ENCODE measurements at regions not wholly inside any gene's neighbourhood (a gene's known extent, or its start where the extent isn't known, plus 50 kb on each side); places are given as distances from the start of the nearest gene placed in this dataset.

GRCh38 chrX:118225711-118226428, 109.3 kb upstream of the KLHL13 start:
- H3K36me3 ChIP-seq = no peaks in the 10 kb centered on the region
- H3K27me3 ChIP-seq = no peaks in the 10 kb centered on the region
- H3K27ac ChIP-seq = no peak overlapping the region
- no peaks in the 10 kb centered on the region for H3K4me1 ChIP-seq (ENCODE audit: low read depth)
- peaks cover 3% of the 10 kb centered on the region for H3K9me3 ChIP-seq (ENCODE audit: low read depth)
- no peak overlapping the region for H3K4me3 ChIP-seq
- DNase-seq (ENCODE audit: low read depth in 1 of 2, low spot score in 1 of 2) = peak; percentile 16 to 39
- peak; percentile 32 for TF ChIP-seq CTCF (IDR thresholded peaks at IDR 0.05; ENCODE audit: low read depth, low read length)

DNA sequence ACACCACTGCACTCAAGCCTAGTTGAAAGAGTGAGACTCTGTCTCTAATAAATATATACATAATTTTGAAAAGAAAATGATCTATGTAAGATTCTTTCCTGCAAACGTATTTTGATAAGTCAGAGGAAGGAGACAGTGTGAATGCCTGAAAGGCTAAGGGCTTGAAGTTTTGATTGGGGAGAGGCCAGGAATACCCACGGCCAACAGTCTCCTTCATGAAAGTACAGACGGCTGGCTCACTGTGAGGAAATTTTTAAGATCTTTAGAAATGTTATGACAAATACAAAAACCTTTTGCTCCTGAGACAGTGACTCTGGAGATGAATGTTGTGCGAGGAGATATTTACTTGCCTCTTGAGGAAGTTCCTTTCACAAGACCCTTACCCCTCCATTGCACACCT, 111.4 kb upstream of the KLHL13 start:
- no peaks in the 10 kb centered on the region for H3K36me3 ChIP-seq
- no peaks in the 10 kb centered on the region for H3K4me1 ChIP-seq (ENCODE audit: low read depth)
- no peak for DNase-seq (ENCODE audit: low read depth in 1 of 2, low spot score in 1 of 2)
- no peak overlapping the region for H3K4me3 ChIP-seq
- H3K9me3 ChIP-seq (ENCODE audit: low read depth) = peaks cover 3% of the 10 kb centered on the region
- H3K27ac ChIP-seq = no peak overlapping the region
- no peaks in the 10 kb centered on the region for H3K27me3 ChIP-seq
- no peak for TF ChIP-seq CTCF (IDR thresholded peaks at IDR 0.05; ENCODE audit: low read depth, low read length)

DNA sequence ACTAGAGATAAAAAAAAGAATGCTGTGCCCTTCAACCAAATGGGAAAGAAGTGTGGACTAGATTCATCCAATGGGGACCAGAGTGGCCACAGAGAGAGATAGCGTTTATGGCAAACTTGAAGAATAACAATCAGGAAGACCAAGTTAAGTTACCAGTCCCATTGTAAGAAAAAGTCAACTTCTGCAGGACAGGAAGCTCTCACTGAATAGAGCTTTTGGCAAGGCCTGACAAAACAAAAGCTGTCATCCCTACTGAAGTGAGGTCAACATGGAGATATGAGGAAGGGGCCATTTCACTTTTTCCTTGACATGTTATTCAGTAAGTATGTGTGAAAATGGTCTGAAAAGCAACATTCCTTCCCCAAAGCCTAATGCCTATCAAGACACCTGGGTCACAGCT, 111.8 kb upstream of the KLHL13 start:
- H3K27ac ChIP-seq = no peak overlapping the region
- no peaks in the 10 kb centered on the region for H3K27me3 ChIP-seq
- H3K36me3 ChIP-seq = no peaks in the 10 kb centered on the region
- H3K4me1 ChIP-seq (ENCODE audit: low read depth) = no peaks in the 10 kb centered on the region
- H3K9me3 ChIP-seq (ENCODE audit: low read depth) = peaks cover 3% of the 10 kb centered on the region
- DNase-seq (ENCODE audit: low read depth in 1 of 2, low spot score in 1 of 2) = no peak
- no peak for TF ChIP-seq CTCF (IDR thresholded peaks at IDR 0.05; ENCODE audit: low read depth, low read length)
- no peak overlapping the region for H3K4me3 ChIP-seq

DNA sequence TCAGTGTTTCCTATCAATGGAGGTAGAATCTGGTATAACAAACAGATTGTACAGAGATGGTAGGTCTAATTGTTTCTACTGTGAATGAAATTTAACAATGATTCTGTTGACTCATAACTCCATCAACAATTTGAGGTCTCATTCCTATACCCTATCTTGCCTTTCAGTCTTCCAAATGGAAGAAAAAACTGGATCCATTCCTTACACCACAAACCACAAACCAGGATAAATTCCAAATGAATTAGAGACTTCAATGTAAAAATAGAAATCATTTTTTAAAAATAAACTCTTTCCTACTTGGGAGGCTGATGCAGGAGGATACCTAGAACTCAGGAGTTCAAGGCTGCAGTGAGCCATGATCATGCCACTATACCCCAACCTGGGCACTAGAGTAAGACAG, 114.4 kb upstream of the WDR44 start:
- Histone ChIP-seq H3K4me1 (ENCODE audit: low read depth) (no peaks in the 10 kb centered on the region), H3K4me3 (no peak overlapping the region), H3K27ac (no peak overlapping the region), H3K9me3 (ENCODE audit: low read depth) (no peaks in the 10 kb centered on the region), H3K27me3 (no peaks in the 10 kb centered on the region), H3K36me3 (no peaks in the 10 kb centered on the region)
- DNase-seq (ENCODE audit: low read depth in 1 of 2, low spot score in 1 of 2) = peak in 1 of 2 donors; percentile 40
- TF ChIP-seq CTCF (IDR thresholded peaks at IDR 0.05; ENCODE audit: low read depth, low read length) = no peak

DNA sequence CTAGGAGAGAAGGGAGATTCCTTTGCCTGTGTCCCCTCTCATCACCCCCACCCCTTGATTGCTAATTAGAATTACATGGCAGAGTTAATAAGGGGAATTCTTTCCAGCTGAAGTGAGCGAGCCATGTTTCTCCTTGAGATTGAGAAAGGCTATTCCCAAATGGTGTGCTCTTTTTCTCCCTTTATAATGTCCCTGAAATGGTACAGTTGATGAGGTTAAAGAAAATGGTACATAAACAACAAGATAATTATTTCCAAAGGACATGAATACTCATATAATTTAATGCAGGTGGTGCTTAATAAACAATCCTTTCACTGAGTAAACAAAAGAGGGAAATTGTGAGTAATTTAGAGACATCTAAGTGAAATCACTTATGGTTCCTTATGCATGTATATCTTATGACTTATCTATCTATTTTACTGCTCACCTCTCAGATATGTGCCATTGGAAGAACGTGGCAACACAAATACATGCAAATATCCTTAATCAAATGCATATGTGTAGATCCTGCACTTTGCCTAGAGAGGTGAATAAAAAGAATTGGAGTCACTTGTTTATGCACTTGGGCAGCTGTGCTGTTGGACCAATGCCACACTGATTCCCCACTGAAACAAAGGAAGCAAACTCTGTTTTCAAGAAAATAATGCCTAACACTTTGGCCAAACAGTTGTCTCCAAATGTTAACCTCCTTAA, 106.6 kb upstream of the WDR44 start:
- peak in 1 of 2 donors; percentile 17 for DNase-seq (ENCODE audit: low read depth in 1 of 2, low spot score in 1 of 2)
- no peaks in the 10 kb centered on the region for H3K27me3 ChIP-seq
- H3K4me1 ChIP-seq (ENCODE audit: low read depth) = no peaks in the 10 kb centered on the region
- H3K27ac ChIP-seq = no peak overlapping the region
- no peaks in the 10 kb centered on the region for H3K9me3 ChIP-seq (ENCODE audit: low read depth)
- H3K36me3 ChIP-seq = no peaks in the 10 kb centered on the region
- no peak overlapping the region for H3K4me3 ChIP-seq
- TF ChIP-seq CTCF (IDR thresholded peaks at IDR 0.05; ENCODE audit: low read depth, low read length) = no peak
